ENCODE measurements at regions not wholly inside any gene's neighbourhood (a gene's known extent, or its start where the extent isn't known, plus 50 kb on each side); places are given as distances from the start of the nearest gene placed in this dataset.

DNA sequence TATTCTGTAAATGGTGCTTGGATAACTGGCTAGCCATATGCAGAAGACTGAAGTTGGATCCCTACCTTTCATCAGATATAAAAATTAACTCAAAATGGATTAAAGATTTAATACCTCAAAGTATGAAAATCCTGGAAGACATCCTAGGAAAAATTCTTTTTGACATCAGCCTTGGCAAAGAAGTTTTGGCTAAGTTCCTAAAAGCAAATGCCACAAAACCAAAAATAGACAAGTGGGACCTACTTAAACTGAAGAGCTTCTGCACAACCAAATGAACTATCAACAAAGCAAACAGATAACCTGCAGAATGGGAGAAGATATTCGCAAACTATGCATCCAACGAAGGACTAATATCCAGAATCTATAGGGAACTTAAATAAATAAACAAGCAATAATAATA lies 60.3 kb upstream of the RIPPLY2 start:
- H3K4me3 ChIP-seq (ENCODE audit: low read depth, low read length), result no peak overlapping the region
- TF ChIP-seq, protein P1, sequence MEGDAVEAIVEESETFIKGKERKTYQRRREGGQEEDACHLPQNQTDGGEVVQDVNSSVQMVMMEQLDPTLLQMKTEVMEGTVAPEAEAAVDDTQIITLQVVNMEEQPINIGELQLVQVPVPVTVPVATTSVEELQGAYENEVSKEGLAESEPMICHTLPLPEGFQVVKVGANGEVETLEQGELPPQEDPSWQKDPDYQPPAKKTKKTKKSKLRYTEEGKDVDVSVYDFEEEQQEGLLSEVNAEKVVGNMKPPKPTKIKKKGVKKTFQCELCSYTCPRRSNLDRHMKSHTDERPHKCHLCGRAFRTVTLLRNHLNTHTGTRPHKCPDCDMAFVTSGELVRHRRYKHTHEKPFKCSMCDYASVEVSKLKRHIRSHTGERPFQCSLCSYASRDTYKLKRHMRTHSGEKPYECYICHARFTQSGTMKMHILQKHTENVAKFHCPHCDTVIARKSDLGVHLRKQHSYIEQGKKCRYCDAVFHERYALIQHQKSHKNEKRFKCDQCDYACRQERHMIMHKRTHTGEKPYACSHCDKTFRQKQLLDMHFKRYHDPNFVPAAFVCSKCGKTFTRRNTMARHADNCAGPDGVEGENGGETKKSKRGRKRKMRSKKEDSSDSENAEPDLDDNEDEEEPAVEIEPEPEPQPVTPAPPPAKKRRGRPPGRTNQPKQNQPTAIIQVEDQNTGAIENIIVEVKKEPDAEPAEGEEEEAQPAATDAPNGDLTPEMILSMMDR (IDR thresholded peaks at IDR 0.05; ENCODE audit: insufficient read depth, low read depth, low read length, missing control alignments), result no peak
- no peak for DNase-seq (ENCODE audit: low read depth)

DNA sequence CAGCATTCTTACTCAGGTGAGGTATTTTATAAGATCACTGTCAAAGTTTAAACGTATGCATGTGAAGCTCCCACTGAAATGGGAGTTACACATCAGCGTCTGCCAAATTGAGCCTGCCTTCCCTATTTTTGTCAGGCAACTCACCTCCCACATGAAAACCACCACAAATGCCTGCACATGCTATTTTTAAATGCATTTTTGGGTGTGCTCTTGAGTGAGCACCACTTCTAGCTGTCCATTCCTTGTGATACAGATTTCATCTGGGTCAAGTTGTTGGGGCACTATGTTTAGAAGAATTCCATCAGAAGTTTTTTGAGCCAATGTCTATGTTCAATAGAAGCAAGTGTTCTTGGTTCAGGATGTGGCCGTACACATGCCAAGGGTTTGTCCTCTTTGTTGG lies 71.7 kb upstream of the RIPPLY2 start:
- TF ChIP-seq, protein P1 (IDR thresholded peaks at IDR 0.05; ENCODE audit: insufficient read depth, low read depth, low read length, missing control alignments), result no peak
- no peak overlapping the region for H3K4me3 ChIP-seq (ENCODE audit: low read depth, low read length)
- no peak for DNase-seq (ENCODE audit: low read depth)

DNA sequence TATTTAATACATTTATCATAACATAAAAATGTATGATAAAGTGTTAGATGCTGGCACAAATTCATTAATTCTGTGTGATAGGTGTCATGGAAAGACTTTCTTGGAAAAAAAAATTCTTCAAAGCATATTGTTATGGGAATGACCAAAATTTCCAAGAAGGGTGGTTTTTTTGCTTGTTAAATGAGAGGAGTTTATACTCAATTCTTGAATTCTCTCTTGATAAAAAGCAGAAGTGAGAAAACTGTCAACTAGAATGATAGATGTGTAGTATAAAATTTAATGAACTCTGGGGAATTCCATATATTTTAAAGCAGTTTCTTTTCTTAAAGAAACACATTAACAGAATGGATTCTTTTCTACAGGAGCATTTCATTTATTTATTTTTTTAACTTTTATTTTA lies 62.0 kb upstream of the SNAP91 start:
- no peak overlapping the region for H3K4me3 ChIP-seq (ENCODE audit: low read depth, low read length)
- DNase-seq (ENCODE audit: low read depth), result peak; percentile 10
- TF ChIP-seq, protein P1 (IDR thresholded peaks at IDR 0.05; ENCODE audit: insufficient read depth, low read depth, low read length, missing control alignments), result no peak

DNA sequence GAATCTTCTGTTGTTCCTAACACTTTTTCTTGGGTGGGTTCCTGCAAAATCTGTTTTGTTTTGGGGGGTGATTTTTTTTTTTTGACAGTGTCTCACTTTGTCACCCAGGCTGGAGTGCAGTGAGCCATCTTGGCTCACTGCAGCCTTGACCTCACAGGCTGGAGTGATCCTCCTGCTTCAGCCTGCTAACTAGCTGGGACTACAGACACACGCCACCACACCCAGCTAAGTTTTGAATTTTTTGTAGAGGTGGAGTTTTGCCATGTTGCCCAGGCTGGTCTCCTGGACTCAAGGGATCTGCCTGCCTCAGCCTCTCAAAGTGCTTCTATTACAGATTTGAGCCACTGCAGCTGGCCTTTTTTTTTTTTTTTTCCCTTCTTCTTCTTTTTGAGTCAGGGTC lies 60.5 kb upstream of the SNAP91 start:
- TF ChIP-seq, protein P1 (IDR thresholded peaks at IDR 0.05; ENCODE audit: insufficient read depth, low read depth, low read length, missing control alignments), result no peak
- DNase-seq (ENCODE audit: low read depth), result no peak
- H3K4me3 ChIP-seq (ENCODE audit: low read depth, low read length), result no peak overlapping the region

DNA sequence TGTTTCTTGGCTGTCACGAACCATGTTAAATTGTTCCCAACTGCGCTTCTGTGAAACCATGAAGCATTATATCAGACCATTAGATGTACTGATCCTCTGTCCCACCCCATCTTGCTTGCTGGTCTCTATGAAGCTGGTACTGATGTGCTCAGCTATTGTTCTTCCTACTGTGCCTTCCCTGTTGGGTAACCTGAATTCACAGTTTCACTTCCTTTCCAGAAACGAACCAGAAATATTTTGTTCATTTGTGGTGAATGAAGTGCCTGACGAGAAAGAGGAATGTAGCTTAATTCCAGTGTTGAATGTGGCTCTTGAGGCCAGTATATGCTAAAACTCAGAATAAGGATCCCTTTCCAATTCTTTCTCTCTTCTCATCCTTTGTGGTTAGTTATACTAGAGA lies 58.1 kb upstream of the SNAP91 start:
- DNase-seq (ENCODE audit: low read depth), result peak; percentile 2
- TF ChIP-seq, protein P1 (IDR thresholded peaks at IDR 0.05; ENCODE audit: insufficient read depth, low read depth, low read length, missing control alignments), result no peak
- H3K4me3 ChIP-seq (ENCODE audit: low read depth, low read length), result no peak overlapping the region

Measured in GM12865 (cell line).